Liver (tissue), 8 donors: ENCODE measurements at regions not wholly inside any gene's neighbourhood (a gene's known extent, or its start where the extent isn't known, plus 50 kb on each side); places are given as distances from the start of the nearest gene placed in this dataset.

ENCODE experiments used
- DNase-seq: peaks from one replicate; pipeline ENCODE4 v3.0.0-alpha.2; 2017; ENCODE audit warnings: low spot score
- H3K27ac ChIP-seq, 2 donors: one replicate each; pipeline ENCODE4 v1.7.0; 2013; ENCODE audit warnings: inconsistent platforms in 2 of 2, low read length in 2 of 2, control low read depth in 1 of 2, low read depth in 1 of 2, mild to moderate bottlenecking in 1 of 2
- H3K27me3 ChIP-seq, 4 donors: one replicate each; pipeline versions ENCODE4 v1.6.1 to v1.7.0; 2013; ENCODE audit warnings: low read length in 3 of 4, inconsistent platforms in 1 of 4, mild to moderate bottlenecking in 1 of 4, moderate library complexity in 1 of 4; ENCODE audit not compliant: control insufficient read depth in 4 of 4, insufficient read depth in 4 of 4
- H3K36me3 ChIP-seq, 4 donors: one replicate each; pipeline versions ENCODE4 v1.6.1 to v1.7.0; 2013; ENCODE audit warnings: low read length in 3 of 4, mild to moderate bottlenecking in 3 of 4, low read depth in 1 of 4, moderate library complexity in 1 of 4; ENCODE audit not compliant: control insufficient read depth in 4 of 4, insufficient read depth in 3 of 4
- H3K4me1 ChIP-seq, 4 donors: one replicate each; pipeline versions ENCODE4 v1.6.1 to v1.7.0; 2013; ENCODE audit warnings: low read length in 3 of 4, mild to moderate bottlenecking in 3 of 4, moderate library complexity in 1 of 4; ENCODE audit not compliant: control insufficient read depth in 4 of 4, insufficient read depth in 4 of 4
- H3K4me3 ChIP-seq, 3 donors: one replicate each; pipeline versions ENCODE4 v1.6.1 to v1.7.0; 2013; ENCODE audit warnings: low read length in 3 of 3, control low read depth in 1 of 3, low read depth in 1 of 3, mild to moderate bottlenecking in 1 of 3
- H3K9ac ChIP-seq, 2 donors: one replicate each; pipeline ENCODE4 v1.7.0; 2013; ENCODE audit warnings: low read length in 2 of 2, mild to moderate bottlenecking in 2 of 2, moderate library complexity in 2 of 2, control low read depth in 1 of 2, low read depth in 1 of 2
- H3K9me3 ChIP-seq, 4 donors: one replicate each; pipeline versions ENCODE4 v1.6.1 to v1.7.0; 2013; ENCODE audit warnings: low read length in 3 of 4; ENCODE audit not compliant: control insufficient read depth in 4 of 4
- ATF3 ChIP-seq: IDR thresholded peaks from 2 replicates; pipeline ENCODE4 v1.6.1; 2016; ENCODE audit warnings: antibody characterized with exemption
- CTCF ChIP-seq: fragments of 150-350 bp; IDR thresholded peaks from 2 replicates; pipeline ENCODE4 v1.5.1; 2017; ENCODE audit warnings: improper control_type of control experiment, low read depth, low read length; ENCODE audit not compliant: missing input control
- EGR1 ChIP-seq, 2 donors: IDR thresholded peaks; 2 replicates each; pipeline ENCODE4 v1.6.1; 2016 to 2018; ENCODE audit warnings: antibody characterized with exemption in 2 of 2, low read depth in 2 of 2
- FOXA1 ChIP-seq: IDR thresholded peaks from 2 replicates; pipeline ENCODE4 v1.6.1; 2016; ENCODE audit warnings: antibody characterized with exemption
- FOXA2 ChIP-seq: IDR thresholded peaks from 2 replicates; pipeline ENCODE4 v1.6.1; 2016; ENCODE audit warnings: antibody characterized with exemption
- GABPA ChIP-seq, 2 donors: IDR thresholded peaks in 1 of 2; conservative IDR thresholded peaks in 1 of 2; 2 replicates each; pipeline ENCODE4 v1.6.1; 2016; ENCODE audit warnings: antibody characterized with exemption in 2 of 2, mild to moderate bottlenecking in 1 of 2, moderate library complexity in 1 of 2
- HNF4A ChIP-seq, 2 donors: conservative IDR thresholded peaks; 2 replicates each; pipeline ENCODE4 v1.6.1; 2016; ENCODE audit warnings: antibody characterized with exemption in 2 of 2, mild to moderate bottlenecking in 2 of 2
- HNF4G ChIP-seq: IDR thresholded peaks from 2 replicates; pipeline ENCODE4 v1.6.1; 2016; ENCODE audit warnings: antibody characterized with exemption
- JUND ChIP-seq, 2 donors: IDR thresholded peaks; 2 replicates each; pipeline ENCODE4 v1.6.1; 2016; ENCODE audit warnings: antibody characterized with exemption in 2 of 2
- MAX ChIP-seq: IDR thresholded peaks from 2 replicates; pipeline ENCODE4 v1.6.1; 2016; ENCODE audit warnings: antibody characterized with exemption
- NR2F2 ChIP-seq: IDR thresholded peaks from 2 replicates; pipeline ENCODE4 v1.6.1; 2016; ENCODE audit warnings: antibody characterized with exemption
- RAD21 ChIP-seq, 2 donors: IDR thresholded peaks; 2 replicates each; pipeline ENCODE4 v1.6.1; 2016; ENCODE audit warnings: antibody characterized with exemption in 2 of 2, mild to moderate bottlenecking in 2 of 2
- RXRA ChIP-seq, 2 donors: IDR thresholded peaks; 2 replicates each; pipeline ENCODE4 v1.6.1; 2017 to 2018; ENCODE audit warnings: antibody characterized with exemption in 2 of 2, mild to moderate bottlenecking in 1 of 2
- SP1 ChIP-seq: IDR thresholded peaks from 2 replicates; pipeline ENCODE4 v1.6.1; 2018; ENCODE audit warnings: antibody characterized with exemption, mild to moderate bottlenecking
- TAF1 ChIP-seq: conservative IDR thresholded peaks from 2 replicates; pipeline ENCODE4 v1.6.1; 2016; ENCODE audit warnings: antibody characterized with exemption, mild to moderate bottlenecking
- YY1 ChIP-seq: IDR thresholded peaks from 2 replicates; pipeline ENCODE4 v1.6.1; 2016; ENCODE audit warnings: antibody characterized with exemption, mild to moderate bottlenecking
- ZBTB33 ChIP-seq: IDR thresholded peaks from 2 replicates; pipeline ENCODE4 v1.6.1; 2016; ENCODE audit warnings: antibody characterized with exemption
- WGBS: extraction: QIAGEN DNeasy Blood & Tissue Kit; methylation state at CpG from one replicate; pipeline ENCODE4 v1.1.7; 2013; 5-methylcytosine and 5-hydroxymethylcytosine counted together
- donor health status: healthy.
- donor health status: healthy.
- donor health status: healthy.
- donor health status: healthy.
- donor health status: healthy.

GRCh38 chr4:169335331-169335730 lies 64.6 kb upstream of the SH3RF1 start:
- Histone ChIP-seq H3K4me1 (peaks cover 0 to 5% (median 2%) of the 10 kb centered on the region in 4 donors), H3K9ac (no peak overlapping the region), H3K36me3 (no peaks in the 10 kb centered on the region), H3K27ac (no peak overlapping the region), H3K4me3 (no peak overlapping the region), H3K9me3 (no peaks in the 10 kb centered on the region), H3K27me3 (no peaks in the 10 kb centered on the region)
- DNase-seq, result no peak
- TF ChIP-seq RAD21 (IDR thresholded peaks at IDR 0.05) (no peak), MAX (no peak), HNF4A (conservative IDR thresholded peaks at IDR 0.05) (no peak)
- WGBS, result 86% methylated on average over 4 of the region's 4 CpGs

GRCh38 chr4:169334335-169334734 lies 63.6 kb upstream of the SH3RF1 start:
- H3K4me3 ChIP-seq, result no peak overlapping the region
- no peaks in the 10 kb centered on the region for H3K36me3 ChIP-seq
- DNase-seq, result no peak
- no peaks in the 10 kb centered on the region for H3K27me3 ChIP-seq
- TF ChIP-seq FOXA1, result no peak
- no peak for TF ChIP-seq CTCF
- no peak for TF ChIP-seq ATF3
- no peak for TF ChIP-seq ZBTB33
- no peak for TF ChIP-seq SP1
- no peak overlapping the region for H3K9ac ChIP-seq
- no peak overlapping the region for H3K27ac ChIP-seq
- WGBS, result 84% methylated on average over 5 of the region's 5 CpGs
- no peaks in the 10 kb centered on the region for H3K9me3 ChIP-seq
- peaks cover 0 to 5% (median 2%) of the 10 kb centered on the region in 4 donors for H3K4me1 ChIP-seq

GRCh38 chr4:169333265-169333664 lies 62.5 kb upstream of the SH3RF1 start:
- no peaks in the 10 kb centered on the region for H3K27me3 ChIP-seq
- H3K36me3 ChIP-seq, result no peaks in the 10 kb centered on the region
- H3K9ac ChIP-seq, result no peak overlapping the region
- WGBS, result 43% methylated on average over 4 of the region's 4 CpGs
- peaks cover 0 to 8% (median 2%) of the 10 kb centered on the region in 4 donors for H3K4me1 ChIP-seq
- no peak overlapping the region for H3K27ac ChIP-seq
- H3K4me3 ChIP-seq, result no peak overlapping the region
- no peak for DNase-seq
- H3K9me3 ChIP-seq, result no peaks in the 10 kb centered on the region
- TF ChIP-seq HNF4G, result no peak
- TF ChIP-seq GABPA (IDR thresholded peaks at IDR 0.05 in 1 of 2, conservative IDR thresholded peaks at IDR 0.05 in 1 of 2), result no peak
- TF ChIP-seq YY1, result peak; percentile 51
- TF ChIP-seq EGR1 (IDR thresholded peaks at IDR 0.05; ENCODE audit: low read depth in 2 of 2), result no peak
- TF ChIP-seq SP1, result no peak
- TF ChIP-seq NR2F2, result no peak
- peak; percentile 46 to 65 for TF ChIP-seq HNF4A (conservative IDR thresholded peaks at IDR 0.05)
- TF ChIP-seq CTCF, result no peak
- TF ChIP-seq ATF3, result no peak
- peak in 1 of 2 donors; percentile 53 for TF ChIP-seq RXRA (IDR thresholded peaks at IDR 0.05)
- TF ChIP-seq FOXA2, result no peak
- no peak for TF ChIP-seq MAX
- no peak for TF ChIP-seq ZBTB33
- TF ChIP-seq TAF1, result no peak
- TF ChIP-seq FOXA1, result no peak
- peak in 1 of 2 donors; percentile 39 for TF ChIP-seq JUND (IDR thresholded peaks at IDR 0.05)
- TF ChIP-seq RAD21 (IDR thresholded peaks at IDR 0.05), result peak; percentile 39 to 46
